ENCODE measurements at regions not wholly inside any gene's neighbourhood (a gene's known extent, or its start where the extent isn't known, plus 50 kb on each side); places are given as distances from the start of the nearest gene placed in this dataset.
"Not testable (repeated sequence)": the region's sequence is repeated elsewhere in the genome, so short reads cannot be mapped to it uniquely, and the experiment has no call there.

DNA sequence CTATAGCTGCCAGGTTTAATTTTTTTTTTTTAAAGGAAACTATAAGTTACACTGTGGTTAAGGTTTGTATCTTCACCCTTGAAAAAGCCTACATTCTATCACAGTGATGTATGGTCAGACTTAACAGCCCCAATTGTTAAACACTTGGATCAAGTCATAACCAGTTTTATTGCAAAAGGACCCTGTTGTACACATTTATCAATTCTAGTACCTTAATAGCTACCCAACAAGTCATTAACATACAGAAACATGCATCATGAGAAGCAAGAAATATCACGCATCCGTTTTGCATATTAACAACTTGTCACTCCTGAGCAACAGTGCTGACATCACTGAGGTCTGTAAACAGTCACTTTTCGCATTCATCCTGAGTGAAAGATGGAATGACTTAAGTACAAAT is 62.4 kb upstream of the AMN1 start:
- H3K27me3 ChIP-seq (ENCODE audit: control insufficient read depth in 3 of 3, insufficient read depth in 3 of 3, low read length in 3 of 3); FAIRE-seq; H3K4me3 ChIP-seq (ENCODE audit: low read depth in 1 of 3, low read length in 3 of 3); H3K4me1 ChIP-seq (ENCODE audit: control insufficient read depth in 3 of 3, insufficient read depth in 2 of 3, low read depth in 1 of 3, low read length in 2 of 3); H3K9me3 ChIP-seq (ENCODE audit: control insufficient read depth in 2 of 2, insufficient read depth in 1 of 2, low read depth in 1 of 2, low read length in 1 of 2); H3K27ac ChIP-seq (ENCODE audit: low read depth in 1 of 3, low read length in 2 of 3); DNase-seq; H3K36me3 ChIP-seq (ENCODE audit: control insufficient read depth in 3 of 3, insufficient read depth in 2 of 3, low read depth in 1 of 3, low read length in 3 of 3): not testable (repeated sequence)
- 79 to 92% (median 88%) methylated on average over 3 of the region's 3 CpGs for WGBS, 3 donors

DNA sequence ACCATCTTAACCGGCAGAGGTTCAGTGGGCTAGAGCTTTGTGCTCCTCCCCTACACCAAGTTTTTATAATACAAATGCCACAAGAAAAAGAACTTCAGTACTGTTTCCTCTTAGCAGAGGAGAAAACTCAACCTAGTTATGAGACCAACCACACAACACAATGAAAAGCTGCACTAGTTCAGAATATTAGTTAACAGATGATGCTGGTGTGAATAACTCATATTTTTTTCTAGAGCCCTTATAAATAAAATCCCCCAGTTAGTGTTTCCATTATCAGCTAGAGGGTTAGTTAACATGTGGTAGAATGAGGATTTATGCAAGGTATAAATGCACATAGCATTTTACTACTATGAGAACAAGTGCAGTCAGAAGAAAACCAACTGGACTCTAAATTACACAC is 61.9 kb upstream of the AMN1 start:
- no peaks in the 10 kb centered on the region for H3K36me3 ChIP-seq (ENCODE audit: control insufficient read depth in 3 of 3, insufficient read depth in 2 of 3, low read depth in 1 of 3, low read length in 3 of 3)
- DNase-seq, result no peak
- H3K9me3 ChIP-seq (ENCODE audit: control insufficient read depth in 2 of 2, insufficient read depth in 1 of 2, low read depth in 1 of 2, low read length in 1 of 2), result no peaks in the 10 kb centered on the region
- WGBS, 3 donors, result 0 to 38% (median 0%) methylated on average over 1 of the region's 1 CpG
- no peaks in the 10 kb centered on the region for H3K4me1 ChIP-seq (ENCODE audit: control insufficient read depth in 3 of 3, insufficient read depth in 2 of 3, low read depth in 1 of 3, low read length in 2 of 3)
- H3K4me3 ChIP-seq (ENCODE audit: low read depth in 1 of 3, low read length in 3 of 3), result no peak overlapping the region
- H3K27me3 ChIP-seq (ENCODE audit: control insufficient read depth in 3 of 3, insufficient read depth in 3 of 3, low read length in 3 of 3), result no peaks in the 10 kb centered on the region
- FAIRE-seq, result no peak
- no peak overlapping the region for H3K27ac ChIP-seq (ENCODE audit: low read depth in 1 of 3, low read length in 2 of 3)

DNA sequence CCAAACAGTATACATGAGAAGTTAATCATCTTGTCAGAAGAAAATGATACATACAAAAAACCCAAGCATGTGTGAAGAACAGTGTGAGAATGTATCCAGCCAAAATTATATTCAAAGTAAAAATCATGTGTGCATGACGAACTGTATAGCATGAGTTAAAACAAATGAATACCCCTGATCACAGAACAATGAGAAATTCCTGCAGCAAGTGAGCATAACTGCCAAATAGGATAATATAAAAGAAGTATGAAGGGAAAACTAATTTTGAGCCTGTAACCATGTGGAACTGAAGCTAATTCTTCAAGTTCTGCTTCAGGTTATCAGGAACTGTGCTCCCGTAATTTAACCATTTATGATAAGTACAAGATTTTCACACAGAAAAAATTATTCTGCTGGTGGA is 56.5 kb upstream of the AMN1 start:
- H3K36me3 ChIP-seq (ENCODE audit: control insufficient read depth in 3 of 3, insufficient read depth in 2 of 3, low read depth in 1 of 3, low read length in 3 of 3), result no peaks in the 10 kb centered on the region
- WGBS, 3 donors, result 64 to 79% (median 74%) methylated on average over 2 of the region's 2 CpGs
- no peak for FAIRE-seq

DNA sequence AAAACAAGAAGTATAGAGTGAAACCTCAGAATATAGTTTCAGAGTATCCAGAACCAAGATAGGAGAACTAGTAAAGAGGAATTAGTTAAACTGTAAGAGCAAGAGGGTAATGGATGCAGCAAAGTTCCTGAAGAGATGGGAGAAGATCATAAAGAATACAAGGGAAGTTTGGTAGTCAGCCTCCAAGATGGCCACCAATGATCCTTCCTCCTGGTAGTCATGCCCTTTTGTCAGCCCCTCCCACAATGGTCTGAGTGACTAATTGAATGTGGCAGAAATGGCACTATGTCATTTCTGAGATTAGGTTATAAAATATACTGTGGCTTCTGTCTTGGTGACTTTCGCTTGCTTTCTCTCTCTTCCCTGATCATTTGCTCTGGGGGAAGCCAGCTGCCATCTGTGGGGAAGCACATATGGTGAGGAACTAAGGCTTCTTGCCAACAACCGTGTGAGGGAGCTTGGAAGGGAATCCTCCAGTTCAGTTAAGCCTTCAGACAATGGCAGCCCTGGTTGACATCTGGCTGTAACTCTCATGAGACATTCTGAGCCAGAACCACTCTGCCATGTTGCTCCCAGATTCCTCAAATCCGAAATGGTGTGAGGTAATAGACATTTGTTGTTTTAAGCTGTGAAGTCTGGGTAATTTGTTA is 55.3 kb upstream of the AMN1 start:
- no peak for FAIRE-seq
- WGBS, 3 donors, result 66 to 84% (median 75%) methylated on average over 3 of the region's 3 CpGs
- Histone ChIP-seq H3K4me3 (ENCODE audit: low read depth in 1 of 3, low read length in 3 of 3) (no peak overlapping the region), H3K4me1 (ENCODE audit: control insufficient read depth in 3 of 3, insufficient read depth in 2 of 3, low read depth in 1 of 3, low read length in 2 of 3) (no peaks in the 10 kb centered on the region), H3K9me3 (ENCODE audit: control insufficient read depth in 2 of 2, insufficient read depth in 1 of 2, low read depth in 1 of 2, low read length in 1 of 2) (peaks cover 0 to 6% of the 10 kb centered on the region in 2 donors), H3K36me3 (ENCODE audit: control insufficient read depth in 3 of 3, insufficient read depth in 2 of 3, low read depth in 1 of 3, low read length in 3 of 3) (no peaks in the 10 kb centered on the region), H3K27ac (ENCODE audit: low read depth in 1 of 3, low read length in 2 of 3) (no peak overlapping the region), H3K27me3 (ENCODE audit: control insufficient read depth in 3 of 3, insufficient read depth in 3 of 3, low read length in 3 of 3) (no peaks in the 10 kb centered on the region)
- no peak for DNase-seq

More for the DNA sequence above, 56.5 kb upstream of the AMN1 start:
- DNase-seq, result no peak
- no peaks in the 10 kb centered on the region for H3K4me1 ChIP-seq (ENCODE audit: control insufficient read depth in 3 of 3, insufficient read depth in 2 of 3, low read depth in 1 of 3, low read length in 2 of 3)
- H3K27me3 ChIP-seq (ENCODE audit: control insufficient read depth in 3 of 3, insufficient read depth in 3 of 3, low read length in 3 of 3), result no peaks in the 10 kb centered on the region
- H3K4me3 ChIP-seq (ENCODE audit: low read depth in 1 of 3, low read length in 3 of 3), result no peak overlapping the region
- peaks cover 0 to 6% of the 10 kb centered on the region in 2 donors for H3K9me3 ChIP-seq (ENCODE audit: control insufficient read depth in 2 of 2, insufficient read depth in 1 of 2, low read depth in 1 of 2, low read length in 1 of 2)
- H3K27ac ChIP-seq (ENCODE audit: low read depth in 1 of 3, low read length in 2 of 3), result no peak overlapping the region

DNA sequence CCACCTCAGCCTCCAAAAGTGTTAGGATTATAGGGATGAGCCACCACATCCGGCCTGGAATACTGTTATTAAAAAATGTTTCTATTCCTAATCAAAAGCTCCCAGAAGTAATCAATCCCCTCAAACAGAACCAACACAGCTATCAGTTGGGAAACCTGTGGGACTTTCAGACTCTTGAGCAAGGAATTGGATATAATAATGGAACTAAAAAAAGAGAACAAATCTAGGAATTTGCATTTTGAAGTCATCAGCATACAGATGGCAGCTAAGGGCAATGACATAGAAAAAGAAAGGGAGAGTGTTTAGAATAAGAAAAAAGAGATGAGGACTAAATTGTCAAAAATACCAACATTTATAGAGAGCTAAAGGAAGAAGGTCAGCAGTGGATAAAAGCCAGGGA is 54.7 kb upstream of the AMN1 start:
- DNase-seq (no peak), FAIRE-seq (no peak)
- Histone ChIP-seq H3K4me3 (ENCODE audit: low read depth in 1 of 3, low read length in 3 of 3) (no peak overlapping the region), H3K27me3 (ENCODE audit: control insufficient read depth in 3 of 3, insufficient read depth in 3 of 3, low read length in 3 of 3) (no peaks in the 10 kb centered on the region), H3K4me1 (ENCODE audit: control insufficient read depth in 3 of 3, insufficient read depth in 2 of 3, low read depth in 1 of 3, low read length in 2 of 3) (no peaks in the 10 kb centered on the region), H3K36me3 (ENCODE audit: control insufficient read depth in 3 of 3, insufficient read depth in 2 of 3, low read depth in 1 of 3, low read length in 3 of 3) (no peaks in the 10 kb centered on the region), H3K27ac (ENCODE audit: low read depth in 1 of 3, low read length in 2 of 3) (no peak overlapping the region), H3K9me3 (ENCODE audit: control insufficient read depth in 2 of 2, insufficient read depth in 1 of 2, low read depth in 1 of 2, low read length in 1 of 2) (peaks cover 0 to 6% of the 10 kb centered on the region in 2 donors)
- WGBS, 3 donors, result 94 to 100% (median 95%) methylated on average over 1 of the region's 1 CpG

DNA sequence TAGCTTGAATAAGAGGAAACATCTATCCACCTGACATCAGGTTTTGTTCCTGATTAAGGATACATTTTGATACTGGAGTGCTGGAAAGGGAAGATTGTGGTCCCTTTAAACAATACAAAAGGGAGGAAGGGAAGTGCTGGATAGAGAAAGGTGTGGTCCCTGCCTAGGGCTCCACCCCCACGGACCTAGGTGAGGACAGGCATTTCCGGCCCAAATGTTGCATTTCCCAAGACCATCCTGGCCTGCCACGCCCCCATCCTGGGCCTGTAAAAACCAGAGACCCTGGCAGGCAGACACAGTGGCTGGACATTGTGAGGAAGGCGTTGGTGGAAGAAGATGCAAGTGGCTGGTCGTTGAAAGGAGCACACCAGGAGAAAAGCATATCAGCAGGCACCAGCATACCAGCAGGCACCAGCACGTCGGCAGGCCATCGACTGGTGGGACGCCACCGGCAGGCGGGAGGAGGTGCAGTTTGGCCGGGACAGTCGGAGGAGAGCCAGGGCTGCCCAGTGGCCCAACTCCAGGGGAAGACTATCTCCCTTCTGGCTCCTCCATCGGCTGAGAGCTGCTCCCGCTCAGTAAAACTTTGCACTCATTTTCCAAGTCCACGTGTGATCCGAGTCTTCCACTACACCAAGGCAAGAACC is 53.2 kb upstream of the AMN1 start:
- no peak overlapping the region for H3K27ac ChIP-seq (ENCODE audit: low read depth in 1 of 3, low read length in 2 of 3)
- no peak for DNase-seq
- no peaks in the 10 kb centered on the region for H3K4me1 ChIP-seq (ENCODE audit: control insufficient read depth in 3 of 3, insufficient read depth in 2 of 3, low read depth in 1 of 3, low read length in 2 of 3)
- H3K27me3 ChIP-seq (ENCODE audit: control insufficient read depth in 3 of 3, insufficient read depth in 3 of 3, low read length in 3 of 3), result no peaks in the 10 kb centered on the region
- FAIRE-seq, result no peak
- peaks cover 0 to 6% of the 10 kb centered on the region in 2 donors for H3K9me3 ChIP-seq (ENCODE audit: control insufficient read depth in 2 of 2, insufficient read depth in 1 of 2, low read depth in 1 of 2, low read length in 1 of 2)
- WGBS, 3 donors, result 90 to 93% (median 91%) methylated on average over 16 to 17 of the region's 17 CpGs
- H3K36me3 ChIP-seq (ENCODE audit: control insufficient read depth in 3 of 3, insufficient read depth in 2 of 3, low read depth in 1 of 3, low read length in 3 of 3), result no peaks in the 10 kb centered on the region
- H3K4me3 ChIP-seq (ENCODE audit: low read depth in 1 of 3, low read length in 3 of 3), result no peak overlapping the region

DNA sequence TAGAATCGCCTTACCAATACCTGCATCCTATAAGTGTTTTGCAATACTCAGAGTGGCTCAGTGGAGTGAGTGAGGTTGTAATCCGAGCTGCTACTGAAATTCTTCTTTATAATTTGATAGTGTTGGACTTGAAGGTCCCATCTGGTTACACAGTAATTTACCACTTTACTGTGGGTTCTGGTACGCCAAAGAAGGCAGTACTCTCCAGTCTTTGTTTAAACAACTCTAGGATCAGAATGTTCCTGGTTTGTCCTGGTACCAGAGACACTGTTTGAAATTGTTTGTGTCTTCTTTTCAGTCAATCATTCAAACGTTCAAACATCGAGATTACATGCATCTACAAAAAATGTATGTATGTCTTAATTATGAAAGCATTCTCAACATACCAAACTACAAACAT is 51.3 kb upstream of the AMN1 start:
- FAIRE-seq, result no peak

DNA sequence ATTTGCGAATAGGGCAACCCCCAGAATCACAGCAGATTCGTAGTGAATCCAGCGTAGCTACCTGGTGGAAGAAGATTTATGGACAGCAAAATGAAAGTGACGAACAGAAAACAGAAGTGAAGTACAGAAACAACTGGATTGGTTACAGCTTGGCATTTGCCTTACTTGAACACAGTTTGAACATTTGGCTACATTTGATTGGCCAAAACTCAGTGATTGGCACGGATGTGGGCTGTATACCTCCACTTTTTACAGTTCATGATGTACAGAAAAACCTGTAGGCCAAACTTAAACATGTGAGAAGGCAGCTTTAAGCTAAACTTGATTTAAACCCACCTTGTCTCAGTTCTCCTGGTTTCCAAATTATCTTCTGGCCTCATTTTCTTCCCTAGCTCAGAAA is 49.9 kb upstream of the AMN1 start:
- peaks cover 0 to 2% of the 10 kb centered on the region in 2 donors for H3K9me3 ChIP-seq (ENCODE audit: control insufficient read depth in 2 of 2, insufficient read depth in 1 of 2, low read depth in 1 of 2, low read length in 1 of 2)
- no peaks in the 10 kb centered on the region for H3K27me3 ChIP-seq (ENCODE audit: control insufficient read depth in 3 of 3, insufficient read depth in 3 of 3, low read length in 3 of 3)
- 89 to 91% (median 89%) methylated on average over 5 of the region's 5 CpGs for WGBS, 3 donors
- DNase-seq (no peak), FAIRE-seq (no peak)
- H3K27ac ChIP-seq (ENCODE audit: low read depth in 1 of 3, low read length in 2 of 3), result no peak overlapping the region
- H3K4me3 ChIP-seq (ENCODE audit: low read depth in 1 of 3, low read length in 3 of 3), result no peak overlapping the region
- H3K36me3 ChIP-seq (ENCODE audit: control insufficient read depth in 3 of 3, insufficient read depth in 2 of 3, low read depth in 1 of 3, low read length in 3 of 3), result no peaks in the 10 kb centered on the region
- no peaks in the 10 kb centered on the region for H3K4me1 ChIP-seq (ENCODE audit: control insufficient read depth in 3 of 3, insufficient read depth in 2 of 3, low read depth in 1 of 3, low read length in 2 of 3)

More for the DNA sequence above, 51.3 kb upstream of the AMN1 start:
- Histone ChIP-seq H3K36me3 (ENCODE audit: control insufficient read depth in 3 of 3, insufficient read depth in 2 of 3, low read depth in 1 of 3, low read length in 3 of 3) (no peaks in the 10 kb centered on the region), H3K27ac (ENCODE audit: low read depth in 1 of 3, low read length in 2 of 3) (no peak overlapping the region), H3K4me3 (ENCODE audit: low read depth in 1 of 3, low read length in 3 of 3) (no peak overlapping the region), H3K27me3 (ENCODE audit: control insufficient read depth in 3 of 3, insufficient read depth in 3 of 3, low read length in 3 of 3) (no peaks in the 10 kb centered on the region), H3K9me3 (ENCODE audit: control insufficient read depth in 2 of 2, insufficient read depth in 1 of 2, low read depth in 1 of 2, low read length in 1 of 2) (peaks cover 0 to 9% of the 10 kb centered on the region in 2 donors), H3K4me1 (ENCODE audit: control insufficient read depth in 3 of 3, insufficient read depth in 2 of 3, low read depth in 1 of 3, low read length in 2 of 3) (no peaks in the 10 kb centered on the region)
- DNase-seq, result no peak
- 83 to 91% (median 90%) methylated on average over 5 of the region's 5 CpGs for WGBS, 3 donors
